H9 (cell line): ENCODE measurements at regions not wholly inside any gene's neighbourhood (a gene's known extent, or its start where the extent isn't known, plus 50 kb on each side); places are given as distances from the start of the nearest gene placed in this dataset.

Experiments
- DNase-seq: peaks from one replicate; pipeline ENCODE4 v3.0.0-alpha.2; 2017
- H2AFZ ChIP-seq: one replicate; pipeline ENCODE4 v1.6.1; 2013; ENCODE audit warnings: mild to moderate bottlenecking, low read length, control low read depth, moderate library complexity
- H2AK5ac ChIP-seq: 2 replicates; pipeline ENCODE4 v1.6.1; 2013; ENCODE audit warnings: low read length, control low read depth, mixed read lengths; ENCODE audit not compliant: insufficient read length
- H2BK120ac ChIP-seq: one replicate; pipeline ENCODE4 v1.6.1; 2013; ENCODE audit warnings: low read depth, mild to moderate bottlenecking, low read length, control low read depth, inconsistent platforms; ENCODE audit not compliant: poor library complexity, severe bottlenecking
- H2BK12ac ChIP-seq: 2 replicates; pipeline ENCODE4 v1.6.1; 2013; ENCODE audit warnings: low read length, control low read depth, mixed read lengths, low read depth; ENCODE audit not compliant: insufficient read length
- H2BK15ac ChIP-seq: 2 replicates; pipeline ENCODE4 v1.6.1; 2013; ENCODE audit warnings: low read depth, low read length, control low read depth
- H2BK20ac ChIP-seq: one replicate; pipeline ENCODE4 v1.6.1; 2013; ENCODE audit warnings: low read depth, mild to moderate bottlenecking, low read length, control low read depth, inconsistent platforms; ENCODE audit not compliant: poor library complexity, severe bottlenecking
- H2BK5ac ChIP-seq: 2 replicates; pipeline ENCODE4 v1.6.1; 2013; ENCODE audit warnings: low read length, control low read depth, mixed read lengths; ENCODE audit not compliant: insufficient read length
- H3K14ac ChIP-seq: 2 replicates; pipeline ENCODE4 v1.6.1; 2013; ENCODE audit warnings: low read length, control low read depth; ENCODE audit not compliant: insufficient read depth
- H3K18ac ChIP-seq: 2 replicates; pipeline ENCODE4 v1.6.1; 2013; ENCODE audit warnings: low read depth, mild to moderate bottlenecking, mixed read lengths, low read length, control low read depth; ENCODE audit not compliant: insufficient read length
- H3K23ac ChIP-seq: 2 replicates; pipeline ENCODE4 v1.6.1; 2013; ENCODE audit warnings: low read length, control low read depth, mixed read lengths, low read depth; ENCODE audit not compliant: insufficient read length
- H3K23me2 ChIP-seq: 2 replicates; pipeline ENCODE4 v1.6.1; 2013; ENCODE audit warnings: low read depth, mild to moderate bottlenecking, mixed read lengths, low read length, control low read depth; ENCODE audit not compliant: insufficient read length, poor library complexity, severe bottlenecking
- H3K27ac ChIP-seq: 2 replicates; pipeline ENCODE4 v1.5.1; 2013; ENCODE audit warnings: low read length, control low read depth, mixed read lengths, low read depth; ENCODE audit not compliant: insufficient read length
- H3K27me3 ChIP-seq: 2 replicates; pipeline ENCODE4 v1.6.1; 2013; ENCODE audit warnings: low read length, control low read depth, inconsistent platforms; ENCODE audit not compliant: insufficient read depth
- H3K4ac ChIP-seq: 2 replicates; pipeline ENCODE4 v1.6.1; 2013; ENCODE audit warnings: low read depth, mild to moderate bottlenecking, control low read depth, inconsistent platforms, low read length, moderate library complexity
- H3K4me1 ChIP-seq: 2 replicates; pipeline ENCODE4 v1.6.1; 2013; ENCODE audit warnings: low read length, control low read depth, inconsistent platforms; ENCODE audit not compliant: insufficient read depth
- H3K4me2 ChIP-seq: 2 replicates; pipeline ENCODE4 v1.6.1; 2013; ENCODE audit warnings: low read length, control low read depth, mixed read lengths; ENCODE audit not compliant: insufficient read length, insufficient read depth
- H3K56ac ChIP-seq: 2 replicates; pipeline ENCODE4 v1.6.1; 2013; ENCODE audit warnings: low read depth, mild to moderate bottlenecking, mixed read lengths, low read length, control low read depth; ENCODE audit not compliant: insufficient read length
- H3K79me1 ChIP-seq: 2 replicates; pipeline ENCODE4 v1.6.1; 2013; ENCODE audit warnings: low read depth, mild to moderate bottlenecking, moderate library complexity, low read length, control low read depth, inconsistent platforms; ENCODE audit not compliant: insufficient read depth, poor library complexity, severe bottlenecking
- H3K79me2 ChIP-seq: 2 replicates; pipeline ENCODE4 v1.6.1; 2013; ENCODE audit warnings: low read length, control low read depth, inconsistent platforms; ENCODE audit not compliant: insufficient read depth
- H3K9ac ChIP-seq: 2 replicates; pipeline ENCODE4 v1.6.1; 2013; ENCODE audit warnings: low read length, control low read depth, mixed read lengths; ENCODE audit not compliant: insufficient read length; ENCODE audit errors: extremely low read depth
- H3K9me3 ChIP-seq: one replicate; pipeline ENCODE4 v1.6.1; 2013; ENCODE audit warnings: low read depth, low read length, inconsistent platforms; ENCODE audit not compliant: control insufficient read depth
- H3T11ph ChIP-seq: one replicate; pipeline ENCODE4 v1.6.1; 2013; ENCODE audit warnings: mild to moderate bottlenecking, low read length, control low read depth, inconsistent platforms
- H4K20me1 ChIP-seq: one replicate; pipeline ENCODE4 v1.6.1; 2013; ENCODE audit not compliant: control insufficient read depth, insufficient read length, insufficient read depth
- H4K5ac ChIP-seq: 2 replicates; pipeline ENCODE4 v1.6.1; 2013; ENCODE audit warnings: low read depth, mild to moderate bottlenecking, mixed read lengths, low read length, control low read depth; ENCODE audit not compliant: insufficient read length
- H4K8ac ChIP-seq: replicated peaks from 2 replicates; pipeline ENCODE4 v1.6.1; 2013; ENCODE audit warnings: low read length, control low read depth, mixed read lengths, low read depth; ENCODE audit not compliant: insufficient read length
- H4K91ac ChIP-seq: 2 replicates; pipeline ENCODE4 v1.6.1; 2013; ENCODE audit warnings: low read depth, mild to moderate bottlenecking, moderate library complexity, mixed read lengths, low read length, control low read depth; ENCODE audit not compliant: insufficient read length
- H3K27ac Mint-ChIP-seq, 3 experiments: 2 replicates in 2 of 3; 3 replicates in 1 of 3; pipeline ENCODE4 v1.8.0; 2020 to 2021; ENCODE audit warnings: mixed read lengths in 3 of 3, mild to moderate bottlenecking in 1 of 3, moderate library complexity in 1 of 3
- H3K27me3 Mint-ChIP-seq: 2 replicates; pipeline ENCODE4 v1.8.0; 2021; ENCODE audit warnings: low read depth, mild to moderate bottlenecking, moderate library complexity, mixed read lengths
- H3K36me3 Mint-ChIP-seq, 3 experiments: 2 replicates in 2 of 3; 3 replicates in 1 of 3; pipeline ENCODE4 v1.8.0; 2020 to 2021; ENCODE audit warnings: low read depth in 3 of 3, mixed read lengths in 3 of 3; ENCODE audit not compliant: insufficient read depth in 1 of 3
- H3K4me1 Mint-ChIP-seq, 2 experiments: 2 replicates each; pipeline ENCODE4 v1.8.0; 2020; ENCODE audit warnings: mixed read lengths in 2 of 2
- H3K4me3 Mint-ChIP-seq, 2 experiments: 2 replicates in 1 of 2; 3 replicates in 1 of 2; pipeline ENCODE4 v1.8.0; 2020 to 2021; ENCODE audit warnings: mild to moderate bottlenecking in 2 of 2, mixed read lengths in 2 of 2, moderate library complexity in 1 of 2
- H3K9me3 Mint-ChIP-seq, 2 experiments: 2 replicates in 1 of 2; 3 replicates in 1 of 2; pipeline ENCODE4 v1.8.0; 2020; ENCODE audit warnings: mild to moderate bottlenecking in 2 of 2, mixed read lengths in 2 of 2, moderate library complexity in 1 of 2
- CTCF ChIP-seq: fragments of 200-600 bp; sonication (generic); conservative IDR thresholded peaks from 3 replicates; pipeline ENCODE4 v1.8.0; 2021; ENCODE audit warnings: antibody characterized with exemption, mild to moderate bottlenecking
- WGBS: extraction: QIAGEN DNeasy Blood & Tissue Kit; methylation state at CpG from one replicate; pipeline ENCODE4 v1.1.7; 2013; ENCODE audit warnings: missing lambda C conversion rate, low lambda C conversion rate, mixed read lengths; ENCODE audit not compliant: insufficient read length; ENCODE audit errors: extremely low coverage; 5-methylcytosine and 5-hydroxymethylcytosine counted together

- no peaks in the 10 kb centered on the region; the same call in 1 of the 2 replicates for H3K27me3 Mint-ChIP-seq
- Histone ChIP-seq H3K4me2 (no peak overlapping the region), H4K8ac (no peak overlapping the region), H3K4ac (no peak overlapping the region), H2BK15ac (no peak overlapping the region), H3K18ac (no peak overlapping the region), H2BK120ac (no peak overlapping the region), H3K14ac (no peak overlapping the region), H3K4me1 (peaks cover 2% of the 10 kb centered on the region; the same call in 1 of the 2 replicates), H3K79me2 (no peaks in the 10 kb centered on the region), H4K91ac (no peak overlapping the region), H2AK5ac (no peak overlapping the region), H2AFZ (no peak overlapping the region), H4K5ac (no peak overlapping the region), H2BK5ac (no peak overlapping the region), H3K27me3 (no peaks in the 10 kb centered on the region; the same call in 1 of the 2 replicates), H3K23me2 (no peaks in the 10 kb centered on the region), H3K27ac (no peak overlapping the region), H2BK20ac (no peak overlapping the region), H3K23ac (no peak overlapping the region), H3K56ac (no peak overlapping the region), H3T11ph (no peak overlapping the region), H4K20me1 (no peaks in the 10 kb centered on the region), H3K9me3 (no peaks in the 10 kb centered on the region), H3K79me1 (no peaks in the 10 kb centered on the region), H2BK12ac (no peak overlapping the region), H3K9ac (no peak overlapping the region)
- WGBS: no CpG with 5 or more reads among the region's 1 CpG
- no peaks in the 10 kb centered on the region for H3K9me3 Mint-ChIP-seq
- no peak for DNase-seq
- H3K4me1 Mint-ChIP-seq: peaks cover 3% of the 10 kb centered on the region in 2 experiments; a peak in 2 of 4 replicates
- TF ChIP-seq CTCF: no peak
- H3K36me3 Mint-ChIP-seq: no peaks in the 10 kb centered on the region
- H3K27ac Mint-ChIP-seq: no peak overlapping the region
- H3K4me3 Mint-ChIP-seq: no peak overlapping the region
These were observed 163.4 kb upstream of the NFE2L3 start for GRCh38 chr7:25988640-25989039.
